ENCODE measurements at regions not wholly inside any gene's neighbourhood (a gene's known extent, or its start where the extent isn't known, plus 50 kb on each side); places are given as distances from the start of the nearest gene placed in this dataset.
A peak's percentile ranks its signal among the peaks of the same experiment; 100 is the strongest.

GRCh38 chr6:76790045-76790796 is 673.1 kb downstream of the HTR1B start (continued):
- peak; percentile 87; the same call in 1 of the 2 replicates for TF ChIP-seq HNRNPUL1 (IDR thresholded peaks at IDR 0.05; ENCODE audit: low read depth, low read length)
- TF ChIP-seq NFIB (CRISPR knock-in tag; IDR thresholded peaks at IDR 0.05; ENCODE audit: borderline replicate concordance), result no peak
- TF ChIP-seq ZNF362 (CRISPR knock-in tag; IDR thresholded peaks at IDR 0.05; ENCODE audit: borderline replicate concordance), result no peak
- TF ChIP-seq ZNF546 (CRISPR knock-in tag; conservative IDR thresholded peaks at IDR 0.05), result no peak
- TF ChIP-seq, protein P1, sequence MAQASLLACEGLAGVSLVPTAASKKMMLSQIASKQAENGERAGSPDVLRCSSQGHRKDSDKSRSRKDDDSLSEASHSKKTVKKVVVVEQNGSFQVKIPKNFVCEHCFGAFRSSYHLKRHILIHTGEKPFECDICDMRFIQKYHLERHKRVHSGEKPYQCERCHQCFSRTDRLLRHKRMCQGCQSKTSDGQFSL (CRISPR knock-in tag; IDR thresholded peaks at IDR 0.05), result no peak
- TF ChIP-seq, protein P2, sequence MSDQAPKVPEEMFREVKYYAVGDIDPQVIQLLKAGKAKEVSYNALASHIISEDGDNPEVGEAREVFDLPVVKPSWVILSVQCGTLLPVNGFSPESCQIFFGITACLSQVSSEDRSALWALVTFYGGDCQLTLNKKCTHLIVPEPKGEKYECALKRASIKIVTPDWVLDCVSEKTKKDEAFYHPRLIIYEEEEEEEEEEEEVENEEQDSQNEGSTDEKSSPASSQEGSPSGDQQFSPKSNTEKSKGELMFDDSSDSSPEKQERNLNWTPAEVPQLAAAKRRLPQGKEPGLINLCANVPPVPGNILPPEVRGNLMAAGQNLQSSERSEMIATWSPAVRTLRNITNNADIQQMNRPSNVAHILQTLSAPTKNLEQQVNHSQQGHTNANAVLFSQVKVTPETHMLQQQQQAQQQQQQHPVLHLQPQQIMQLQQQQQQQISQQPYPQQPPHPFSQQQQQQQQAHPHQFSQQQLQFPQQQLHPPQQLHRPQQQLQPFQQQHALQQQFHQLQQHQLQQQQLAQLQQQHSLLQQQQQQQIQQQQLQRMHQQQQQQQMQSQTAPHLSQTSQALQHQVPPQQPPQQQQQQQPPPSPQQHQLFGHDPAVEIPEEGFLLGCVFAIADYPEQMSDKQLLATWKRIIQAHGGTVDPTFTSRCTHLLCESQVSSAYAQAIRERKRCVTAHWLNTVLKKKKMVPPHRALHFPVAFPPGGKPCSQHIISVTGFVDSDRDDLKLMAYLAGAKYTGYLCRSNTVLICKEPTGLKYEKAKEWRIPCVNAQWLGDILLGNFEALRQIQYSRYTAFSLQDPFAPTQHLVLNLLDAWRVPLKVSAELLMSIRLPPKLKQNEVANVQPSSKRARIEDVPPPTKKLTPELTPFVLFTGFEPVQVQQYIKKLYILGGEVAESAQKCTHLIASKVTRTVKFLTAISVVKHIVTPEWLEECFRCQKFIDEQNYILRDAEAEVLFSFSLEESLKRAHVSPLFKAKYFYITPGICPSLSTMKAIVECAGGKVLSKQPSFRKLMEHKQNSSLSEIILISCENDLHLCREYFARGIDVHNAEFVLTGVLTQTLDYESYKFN (CRISPR knock-in tag; conservative IDR thresholded peaks at IDR 0.05), result peak; percentile 72
- no peak for TF ChIP-seq ZNF619 (CRISPR knock-in tag; IDR thresholded peaks at IDR 0.05)
- TF ChIP-seq ZBTB25 (CRISPR knock-in tag; IDR thresholded peaks at IDR 0.05), result no peak
- no peak for TF ChIP-seq ZNF704 (CRISPR knock-in tag; IDR thresholded peaks at IDR 0.05; ENCODE audit: borderline replicate concordance)
- TF ChIP-seq SOX6 (IDR thresholded peaks at IDR 0.05), result no peak
- TF ChIP-seq SOX6 (CRISPR knock-in tag; IDR thresholded peaks at IDR 0.05), result peak; percentile 47; the same call in 1 of the 2 replicates
- no peak for TF ChIP-seq PHB2 (IDR thresholded peaks at IDR 0.05; ENCODE audit: partially characterized antibody)
- TF ChIP-seq GTF3A (CRISPR knock-in tag; conservative IDR thresholded peaks at IDR 0.05), result no peak
- TF ChIP-seq GTF2F1 (IDR thresholded peaks at IDR 0.05; ENCODE audit: low read length), result no peak
- TF ChIP-seq ZNF263 (CRISPR knock-in tag; IDR thresholded peaks at IDR 0.05), result no peak
- TF ChIP-seq, protein P3, sequence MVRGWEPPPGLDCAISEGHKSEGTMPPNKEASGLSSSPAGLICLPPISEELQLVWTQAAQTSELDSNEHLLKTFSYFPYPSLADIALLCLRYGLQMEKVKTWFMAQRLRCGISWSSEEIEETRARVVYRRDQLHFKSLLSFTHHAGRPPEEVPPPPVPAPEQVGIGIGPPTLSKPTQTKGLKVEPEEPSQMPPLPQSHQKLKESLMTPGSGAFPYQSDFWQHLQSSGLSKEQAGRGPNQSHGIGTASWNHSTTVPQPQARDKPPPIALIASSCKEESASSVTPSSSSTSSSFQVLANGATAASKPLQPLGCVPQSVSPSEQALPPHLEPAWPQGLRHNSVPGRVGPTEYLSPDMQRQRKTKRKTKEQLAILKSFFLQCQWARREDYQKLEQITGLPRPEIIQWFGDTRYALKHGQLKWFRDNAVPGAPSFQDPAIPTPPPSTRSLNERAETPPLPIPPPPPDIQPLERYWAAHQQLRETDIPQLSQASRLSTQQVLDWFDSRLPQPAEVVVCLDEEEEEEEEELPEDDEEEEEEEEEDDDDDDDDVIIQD (CRISPR knock-in tag; IDR thresholded peaks at IDR 0.05; ENCODE audit: low read depth), result no peak
- TF ChIP-seq ZNF746 (CRISPR knock-in tag; IDR thresholded peaks at IDR 0.05), result no peak
- TF ChIP-seq, protein P4, sequence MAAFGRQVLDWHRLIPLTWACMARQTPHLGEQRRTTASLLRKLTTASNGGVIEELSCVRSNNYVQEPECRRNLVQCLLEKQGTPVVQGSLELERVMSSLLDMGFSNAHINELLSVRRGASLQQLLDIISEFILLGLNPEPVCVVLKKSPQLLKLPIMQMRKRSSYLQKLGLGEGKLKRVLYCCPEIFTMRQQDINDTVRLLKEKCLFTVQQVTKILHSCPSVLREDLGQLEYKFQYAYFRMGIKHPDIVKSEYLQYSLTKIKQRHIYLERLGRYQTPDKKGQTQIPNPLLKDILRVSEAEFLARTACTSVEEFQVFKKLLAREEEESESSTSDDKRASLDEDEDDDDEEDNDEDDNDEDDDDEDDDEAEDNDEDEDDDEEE (CRISPR knock-in tag; IDR thresholded peaks at IDR 0.05), result no peak
- no peak for TF ChIP-seq SOX13 (IDR thresholded peaks at IDR 0.05)
- peak in 1 of 2 experiments; percentile 48; a peak in 1 of 4 replicates for TF ChIP-seq SOX13 (CRISPR knock-in tag; conservative IDR thresholded peaks at IDR 0.05 in 1 of 2, IDR thresholded peaks at IDR 0.05 in 1 of 2)

All from HepG2 (cell line).